HepG2 (cell line): ENCODE measurements at regions not wholly inside any gene's neighbourhood (a gene's known extent, or its start where the extent isn't known, plus 50 kb on each side); places are given as distances from the start of the nearest gene placed in this dataset.

Experiments used
- ATAC-seq: fragments of 200-7000 bp; cut with Tn5 transposase; 3 replicates; pipeline ENCODE4 v1.9.1; 2020; ENCODE audit warnings: mild to moderate bottlenecking, moderate library complexity
- BruUV-seq: library from RNA; stranded (reverse); fragments of 400-500 nt; replicated peaks from 2 replicates; lab custom pipeline; 2021; lab: Mats Ljungman, UMichigan
- CTCF ChIA-PET: fragments of 300-600 bp; formaldehyde crosslinking; extraction: SDS; loops from one replicate; lab custom pipeline; 2021; ENCODE audit warnings: low total read pairs, inconsistent platforms, low intra/inter-chr PET ratio; lab: Yijun Ruan, JAX
- POLR2A ChIA-PET: fragments of 350-600 bp; sonication (Branson Sonifier 250); formaldehyde crosslinking; loops from one replicate; lab custom pipeline; 2020; ENCODE audit warnings: antibody characterized with exemption, inconsistent platforms; lab: Yijun Ruan, JAX
- DNase-seq: peaks from one replicate; pipeline ENCODE4 v3.0.0-alpha.2; 2015; ENCODE audit warnings: low spot score
- FAIRE-seq: peaks from 3 replicates; lab custom pipeline; 2011; peaks lifted over from hg19 to GRCh38; lab: Jason Lieb, UNC
- H2AFZ ChIP-seq: one replicate; pipeline ENCODE4 v1.6.1; 2011; ENCODE audit warnings: low read length, inconsistent platforms
- H3K27ac ChIP-seq: fragments of 300-600 bp; 3 replicates; pipeline ENCODE4 v1.8.0; 2011; ENCODE audit warnings: mixed run types, mild to moderate bottlenecking, mixed read lengths, low read length, inconsistent platforms; ENCODE audit not compliant: insufficient read depth; ENCODE audit errors: extremely low read length
- H3K27me3 ChIP-seq, 2 experiments: fragments of 200-600 bp in 1 of 2; 2 replicates in 1 of 2; 3 replicates in 1 of 2; pipeline versions ENCODE4 v1.6.0 to v1.8.0; 2011; ENCODE audit warnings: low read length in 2 of 2, mild to moderate bottlenecking in 2 of 2, moderate library complexity in 2 of 2, inconsistent platforms in 1 of 2; ENCODE audit not compliant: insufficient read depth in 2 of 2, control insufficient read depth in 1 of 2
- H3K36me3 ChIP-seq, 2 experiments: fragments of 200-600 bp in 1 of 2; replicated peaks in 1 of 2; 2 replicates in 1 of 2; 3 replicates in 1 of 2; pipeline versions ENCODE4 v1.5.1 to v1.8.0; 2011; ENCODE audit warnings: low read length in 2 of 2, inconsistent platforms in 1 of 2; ENCODE audit not compliant: insufficient read depth in 2 of 2, control insufficient read depth in 1 of 2
- H3K4me1 ChIP-seq: 2 replicates; pipeline ENCODE4 v1.5.1; 2012; ENCODE audit warnings: low read length, inconsistent platforms; ENCODE audit not compliant: insufficient read depth
- H3K4me2 ChIP-seq: 2 replicates; pipeline ENCODE4 v1.6.0; 2011; ENCODE audit warnings: low read depth, low read length, inconsistent platforms
- H3K4me3 ChIP-seq, 3 experiments: fragments of 200-600 bp in 1 of 3; sonication (generic), shearing (Covaris generic) in 1 of 3; replicated peaks in 1 of 3; 2 replicates each; pipeline ENCODE4 v1.5.1; 2011 to 2016; ENCODE audit warnings: low read length in 3 of 3, inconsistent platforms in 2 of 3, low read depth in 2 of 3, mild to moderate bottlenecking in 2 of 3, control low read depth in 1 of 3, mixed read lengths in 1 of 3; ENCODE audit not compliant: insufficient read depth in 1 of 3
- H3K79me2 ChIP-seq: one replicate; pipeline ENCODE4 v1.6.1; 2011; ENCODE audit warnings: low read length, inconsistent platforms; ENCODE audit not compliant: insufficient read depth
- H3K9ac ChIP-seq: 2 replicates; pipeline ENCODE4 v1.6.0; 2011; ENCODE audit warnings: mild to moderate bottlenecking, low read depth, low read length, inconsistent platforms; ENCODE audit not compliant: insufficient read depth
- H3K9me3 ChIP-seq: 2 replicates; pipeline ENCODE4 v1.5.1; 2012; ENCODE audit warnings: mild to moderate bottlenecking, low read length
- H4K20me1 ChIP-seq: 2 replicates; pipeline ENCODE4 v1.6.0; 2011; ENCODE audit warnings: inconsistent platforms, mild to moderate bottlenecking, low read length, moderate library complexity; ENCODE audit not compliant: insufficient read depth
- BRCA1 ChIP-seq: sonication (generic); formaldehyde crosslinking; IDR thresholded peaks from 2 replicates; pipeline ENCODE4 v1.4.0; 2020; ENCODE audit warnings: missing genetic modification reagents
- ELF3 ChIP-seq: IDR thresholded peaks from 2 replicates; pipeline ENCODE4 v1.6.1; 2016; ENCODE audit warnings: missing genetic modification reagents, missing compliant biosample characterization
- EZH2 ChIP-seq: conservative IDR thresholded peaks from 2 replicates; pipeline ENCODE4 v1.6.1; 2012; ENCODE audit warnings: mild to moderate bottlenecking, low read depth, low read length, moderate library complexity
- FOXM1 ChIP-seq: sonication (generic); formaldehyde crosslinking; IDR thresholded peaks from 2 replicates; pipeline ENCODE4 v1.5.0; 2020; ENCODE audit warnings: missing genetic modification reagents
- GLMP ChIP-seq: sonication (generic); formaldehyde crosslinking; IDR thresholded peaks from 2 replicates; pipeline ENCODE4 v1.9.0; 2021; ENCODE audit warnings: missing genetic modification reagents, mild to moderate bottlenecking, borderline replicate concordance
- HES4 ChIP-seq: sonication (generic); formaldehyde crosslinking; IDR thresholded peaks from 2 replicates; pipeline ENCODE4 v1.9.0; 2021; ENCODE audit warnings: mild to moderate bottlenecking, missing genetic modification reagents, borderline replicate concordance
- HMGXB4 ChIP-seq, 2 experiments: sonication (generic) in 1 of 2; formaldehyde crosslinking in 1 of 2; IDR thresholded peaks; 2 replicates each; pipeline versions ENCODE4 v1.4.0 to v1.6.1; 2018 to 2020; ENCODE audit warnings: missing genetic modification reagents in 2 of 2, borderline replicate concordance in 1 of 2, low read depth in 1 of 2, mild to moderate bottlenecking in 1 of 2, missing biosample characterization in 1 of 2
- HOXD1 ChIP-seq: sonication (generic); formaldehyde crosslinking; IDR thresholded peaks from 2 replicates; pipeline ENCODE4 v1.5.0; 2020; ENCODE audit warnings: missing genetic modification reagents
- IRF9 ChIP-seq: sonication (generic); formaldehyde crosslinking; IDR thresholded peaks from 2 replicates; pipeline ENCODE4 v1.8.0; 2022; ENCODE audit warnings: missing genetic modification reagents, mild to moderate bottlenecking, borderline replicate concordance
- KDM5A ChIP-seq: fragments of 200-600 bp; sonication (generic); IDR thresholded peaks from 2 replicates; pipeline ENCODE4 v1.7.0; 2018; ENCODE audit warnings: antibody characterized with exemption, mild to moderate bottlenecking, low read length, borderline replicate concordance
- RXRA ChIP-seq: sonication (generic); formaldehyde crosslinking; IDR thresholded peaks from 2 replicates; pipeline ENCODE4 v1.5.1; 2020; ENCODE audit warnings: missing genetic modification reagents
- TBX3 ChIP-seq: fragments of 450-650 bp; IDR thresholded peaks from 2 replicates; pipeline ENCODE4 v1.6.1; 2017; ENCODE audit warnings: antibody characterized with exemption, mild to moderate bottlenecking, inconsistent platforms, borderline replicate concordance
- TEAD3 ChIP-seq: optimal IDR thresholded peaks from 2 replicates; pipeline ENCODE3; 2016; ENCODE audit warnings: borderline replicate concordance
- XBP1 ChIP-seq: sonication (generic); formaldehyde crosslinking; IDR thresholded peaks from 2 replicates; pipeline ENCODE4 v1.5.0; 2020; ENCODE audit warnings: missing genetic modification reagents
- ZFY ChIP-seq: sonication (generic); formaldehyde crosslinking; IDR thresholded peaks from 2 replicates; pipeline ENCODE4 v1.4.0; 2020; ENCODE audit warnings: missing genetic modification reagents
- ZNF274 ChIP-seq: sonication (generic); formaldehyde crosslinking; IDR thresholded peaks from 2 replicates; pipeline ENCODE4 v1.5.1; 2020; ENCODE audit warnings: mild to moderate bottlenecking, missing genetic modification reagents
- ZNF430 ChIP-seq: sonication (generic); formaldehyde crosslinking; IDR thresholded peaks from 2 replicates; pipeline ENCODE4 v1.9.0; 2021; ENCODE audit warnings: mild to moderate bottlenecking, missing genetic modification reagents
- in situ Hi-C: cut with HindIII; loops from 2 replicates; pipeline ENCODE4 v1.10.0; 2017; ENCODE audit warnings: low pct_unique_long_range_greater_than_20kb; ENCODE audit not compliant: extremely low pct_ligation_motif_present
- intact Hi-C: fragments of 100-400 bp; cut with micrococcal nuclease; formaldehyde crosslinking; loops from one replicate; pipeline ENCODE4 v1.10.0; 2022; ENCODE audit not compliant: unreplicated experiment
- TF ChIP-seq, protein P1 (sequence below): IDR thresholded peaks from 2 replicates; pipeline ENCODE4 v1.6.1; 2016; ENCODE audit warnings: missing biosample characterization, missing genetic modification reagents, low read depth

- no peak for TF ChIP-seq GLMP (CRISPR knock-in tag)
- no peak for TF ChIP-seq EZH2
- TF ChIP-seq, protein P1, sequence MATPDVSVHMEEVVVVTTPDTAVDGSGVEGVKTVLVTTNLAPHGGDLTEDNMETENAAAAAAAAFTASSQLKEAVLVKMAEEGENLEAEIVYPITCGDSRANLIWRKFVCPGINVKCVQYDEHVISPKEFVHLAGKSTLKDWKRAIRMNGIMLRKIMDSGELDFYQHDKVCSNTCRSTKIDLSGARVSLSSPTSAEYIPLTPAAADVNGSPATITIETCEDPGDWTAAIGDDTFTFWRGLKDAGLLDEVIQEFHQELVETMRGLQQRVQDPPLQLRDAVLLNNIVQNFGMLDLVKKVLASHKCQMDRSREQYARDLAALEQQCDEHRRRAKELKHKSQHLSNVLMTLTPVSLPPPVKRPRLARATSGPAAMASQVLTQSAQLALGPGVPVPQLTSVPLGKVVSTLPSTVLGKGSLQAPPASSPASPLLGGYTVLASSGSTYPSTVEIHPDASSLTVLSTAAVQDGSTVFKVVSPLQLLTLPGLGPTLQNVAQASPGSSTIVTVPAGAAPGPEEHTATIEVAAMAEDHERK, result no peak
- TF ChIP-seq ZNF274 (CRISPR knock-in tag), result no peak
Observed at GRCh38 chr4:100109921-100110320, 80.3 kb downstream of the DDIT4L start (continued).

GRCh38 chr4:100108869-100109268 is 81.4 kb downstream of the DDIT4L start:
- H3K27me3 ChIP-seq, result no peaks in the 10 kb centered on the region
- no peaks in the 10 kb centered on the region for H4K20me1 ChIP-seq
- H3K79me2 ChIP-seq, result no peaks in the 10 kb centered on the region
- ChIA-PET CTCF (no interaction called here), POLR2A (no interaction called here)
- ATAC-seq (no peak), DNase-seq (no peak), FAIRE-seq (no peak)
- no peak overlapping the region for H3K4me3 ChIP-seq
- H2AFZ ChIP-seq, result no peak overlapping the region
- no TSS peak for BruUV-seq
- H3K9ac ChIP-seq, result no peak overlapping the region
- H3K4me2 ChIP-seq, result no peak overlapping the region
- H3K9me3 ChIP-seq, result no peaks in the 10 kb centered on the region
- no peaks in the 10 kb centered on the region for H3K36me3 ChIP-seq
- no peak overlapping the region for H3K27ac ChIP-seq
- intact Hi-C loops (no loop called here), in situ Hi-C loops (no loop called here)
- no peaks in the 10 kb centered on the region for H3K4me1 ChIP-seq
- TF ChIP-seq XBP1, result no peak
- no peak for TF ChIP-seq FOXM1 (CRISPR knock-in tag)
- TF ChIP-seq HES4 (CRISPR knock-in tag), result no peak
- no peak for TF ChIP-seq KDM5A
- no peak for TF ChIP-seq HMGXB4 (CRISPR knock-in tag; IDR thresholded peaks at IDR 0.05; ENCODE audit: borderline replicate concordance in 1 of 2, low read depth in 1 of 2)
- TF ChIP-seq TBX3, result no peak
- TF ChIP-seq BRCA1 (CRISPR knock-in tag), result no peak
- no peak for TF ChIP-seq TEAD3 (CRISPR knock-in tag)
- no peak for TF ChIP-seq ZFY (CRISPR knock-in tag)
- TF ChIP-seq HOXD1, result no peak
- no peak for TF ChIP-seq RXRA (CRISPR knock-in tag)
- no peak for TF ChIP-seq IRF9 (CRISPR knock-in tag)
- no peak for TF ChIP-seq ELF3 (CRISPR knock-in tag)
- TF ChIP-seq ZNF430 (CRISPR knock-in tag), result no peak
